Adrenal gland (tissue), 5 donors: ENCODE measurements at regions not wholly inside any gene's neighbourhood (a gene's known extent, or its start where the extent isn't known, plus 50 kb on each side); places are given as distances from the start of the nearest gene placed in this dataset.
"Not testable (repeated sequence)": the region's sequence is repeated elsewhere in the genome, so short reads cannot be mapped to it uniquely, and the experiment has no call there.

Experiments
- CTCF ChIP-seq, 6 experiments: fragments of 450-650 bp in 4 of 6; fragments of 200-600 bp in 2 of 6; sonication (generic) in 1 of 6; IDR thresholded peaks; 1 replicate in 5 of 6; 2 replicates in 1 of 6; pipeline versions ENCODE4 v1.5.1 to v1.8.0; 2016 to 2021; ENCODE audit warnings: antibody characterized with exemption in 6 of 6, mild to moderate bottlenecking in 2 of 6, moderate library complexity in 1 of 6
- POLR2A ChIP-seq, 2 donors: fragments of 450-650 bp; IDR thresholded peaks; one replicate each; pipeline ENCODE4 v1.6.1; 2017; ENCODE audit warnings: antibody characterized with exemption in 2 of 2, mild to moderate bottlenecking in 2 of 2, moderate library complexity in 1 of 2
- donor health status: DM: no; HTN: no; CAD: no.

- TF ChIP-seq CTCF, POLR2A (IDR thresholded peaks at IDR 0.05): not testable (repeated sequence)
These were observed 299.5 kb downstream of the CACNA1B start for GRCh38 chr9:138177091-138177490.
